Duodenal mucosa (tissue), 2 donors: ENCODE measurements at regions not wholly inside any gene's neighbourhood (a gene's known extent, or its start where the extent isn't known, plus 50 kb on each side); places are given as distances from the start of the nearest gene placed in this dataset.

ENCODE experiments used
- H3K27ac ChIP-seq: one replicate; pipeline ENCODE4 v1.7.0; 2013; ENCODE audit warnings: low read depth, low read length
- H3K27me3 ChIP-seq, 2 donors: one replicate each; pipeline ENCODE4 v1.7.0; 2013; ENCODE audit warnings: low read length in 2 of 2, control low read depth in 1 of 2; ENCODE audit not compliant: insufficient read depth in 2 of 2, control insufficient read depth in 1 of 2
- H3K36me3 ChIP-seq, 2 donors: one replicate each; pipeline ENCODE4 v1.7.0; 2013; ENCODE audit warnings: low read length in 2 of 2, control low read depth in 1 of 2; ENCODE audit not compliant: insufficient read depth in 2 of 2, control insufficient read depth in 1 of 2
- H3K4me1 ChIP-seq, 2 donors: one replicate each; pipeline ENCODE4 v1.7.0; 2013; ENCODE audit warnings: low read length in 2 of 2, control low read depth in 1 of 2; ENCODE audit not compliant: insufficient read depth in 2 of 2, control insufficient read depth in 1 of 2
- H3K4me3 ChIP-seq, 2 donors: one replicate each; pipeline ENCODE4 v1.7.0; 2013; ENCODE audit warnings: low read length in 2 of 2, low read depth in 1 of 2
- H3K9ac ChIP-seq, 2 donors: one replicate each; pipeline ENCODE4 v1.7.0; 2013; ENCODE audit warnings: low read length in 2 of 2, low read depth in 1 of 2
- H3K9me3 ChIP-seq, 2 donors: one replicate each; pipeline ENCODE4 v1.7.0; 2013; ENCODE audit warnings: low read length in 2 of 2, control low read depth in 1 of 2; ENCODE audit not compliant: control insufficient read depth in 1 of 2

DNA sequence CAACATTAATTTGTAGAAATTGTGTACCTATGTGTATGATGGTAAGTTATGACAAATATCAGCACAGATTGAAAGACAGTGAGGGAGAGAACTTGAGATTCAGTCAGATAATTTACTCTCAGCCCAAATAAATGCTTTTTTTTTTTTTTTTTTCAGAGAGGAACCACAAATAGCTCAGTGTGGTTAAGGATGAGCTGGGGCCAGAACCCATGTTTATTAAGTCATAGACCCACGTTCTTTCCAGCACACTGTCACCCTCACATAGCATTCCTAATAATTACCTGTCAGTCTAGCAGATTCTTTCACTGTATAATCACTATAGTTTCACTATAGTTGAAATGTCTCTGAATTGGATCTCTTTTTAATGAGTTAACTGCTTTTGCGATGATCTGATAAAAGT lies 246.1 kb downstream of the ZIC1 start:
- H3K27me3 ChIP-seq: no peaks in the 10 kb centered on the region
- no peak overlapping the region for H3K4me3 ChIP-seq
- H3K9me3 ChIP-seq: no peaks in the 10 kb centered on the region
- H3K27ac ChIP-seq: no peak overlapping the region
- no peaks in the 10 kb centered on the region for H3K36me3 ChIP-seq
- no peaks in the 10 kb centered on the region for H3K4me1 ChIP-seq
- no peak overlapping the region for H3K9ac ChIP-seq

DNA sequence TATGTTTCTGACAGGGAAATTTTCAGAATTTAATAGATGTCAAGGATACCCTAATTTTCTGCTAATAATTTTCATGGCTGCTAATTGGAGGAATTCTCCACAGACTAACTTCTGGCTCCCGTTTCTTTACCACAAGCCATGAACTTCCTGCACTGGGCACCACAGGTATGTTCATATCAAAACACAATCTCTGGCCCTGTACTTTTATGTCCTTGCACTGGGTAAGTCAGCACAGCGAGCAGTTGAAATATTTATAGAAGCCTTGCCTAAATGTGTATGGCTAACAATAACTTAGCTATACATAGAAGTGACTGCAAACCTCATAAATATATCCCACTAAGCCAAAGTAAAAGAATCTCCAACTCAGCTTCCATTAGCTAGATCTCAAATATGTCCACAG lies 246.9 kb downstream of the ZIC1 start:
- no peaks in the 10 kb centered on the region for H3K36me3 ChIP-seq
- H3K9me3 ChIP-seq: no peaks in the 10 kb centered on the region
- H3K4me3 ChIP-seq: no peak overlapping the region
- H3K27me3 ChIP-seq: no peaks in the 10 kb centered on the region
- no peaks in the 10 kb centered on the region for H3K4me1 ChIP-seq
- no peak overlapping the region for H3K27ac ChIP-seq
- H3K9ac ChIP-seq: no peak overlapping the region

GRCh38 chr3:147661916-147662315 lies 252.8 kb downstream of the ZIC1 start:
- Histone ChIP-seq H3K9ac (no peak overlapping the region), H3K36me3 (no peaks in the 10 kb centered on the region), H3K27me3 (no peaks in the 10 kb centered on the region), H3K27ac (no peak overlapping the region), H3K9me3 (no peaks in the 10 kb centered on the region), H3K4me3 (no peak overlapping the region), H3K4me1 (no peaks in the 10 kb centered on the region)

DNA sequence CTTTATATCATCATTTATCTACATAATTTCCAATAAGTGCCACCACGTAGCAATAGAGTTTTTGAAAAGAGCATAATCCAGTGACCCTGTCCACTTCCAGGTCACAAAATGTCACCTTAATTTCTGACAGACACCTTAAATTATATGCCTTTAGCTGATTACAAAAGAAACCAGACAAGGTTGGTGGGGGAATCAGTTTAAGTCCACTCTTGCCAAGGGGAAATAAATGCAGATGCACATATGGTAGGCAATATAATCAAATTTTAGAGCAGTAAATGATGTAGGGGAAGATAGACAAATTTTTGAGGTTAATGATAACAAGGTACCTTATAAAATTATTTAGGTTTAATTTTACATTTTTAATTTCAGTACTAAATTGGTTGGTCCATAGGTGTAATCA lies 253.5 kb downstream of the ZIC1 start:
- Histone ChIP-seq H3K4me1 (no peaks in the 10 kb centered on the region), H3K9me3 (no peaks in the 10 kb centered on the region), H3K9ac (no peak overlapping the region), H3K4me3 (no peak overlapping the region), H3K27me3 (no peaks in the 10 kb centered on the region), H3K36me3 (no peaks in the 10 kb centered on the region), H3K27ac (no peak overlapping the region)

DNA sequence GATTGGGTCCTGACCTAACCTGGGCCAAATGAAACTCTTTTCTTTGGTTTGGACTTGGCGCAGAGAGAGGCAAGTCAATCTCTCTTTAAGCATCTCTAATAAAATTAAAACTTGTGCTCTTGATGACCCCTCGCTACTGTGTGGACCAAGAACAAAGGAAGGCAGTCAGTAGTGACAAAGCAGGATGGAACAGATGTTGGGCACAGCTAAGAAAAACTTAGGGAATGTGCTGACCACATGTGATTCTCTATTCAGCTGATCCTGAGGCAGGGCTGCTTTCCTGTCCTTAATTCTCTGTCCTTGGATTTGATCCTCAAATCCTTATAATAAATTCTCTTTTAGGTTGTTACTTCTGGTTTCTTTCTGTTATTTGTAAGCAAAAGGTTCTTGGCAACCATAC lies 259.9 kb downstream of the ZIC1 start:
- Histone ChIP-seq H3K4me1 (no peaks in the 10 kb centered on the region), H3K9me3 (no peaks in the 10 kb centered on the region), H3K9ac (no peak overlapping the region), H3K27ac (no peak overlapping the region), H3K36me3 (no peaks in the 10 kb centered on the region), H3K4me3 (no peak overlapping the region), H3K27me3 (no peaks in the 10 kb centered on the region)

DNA sequence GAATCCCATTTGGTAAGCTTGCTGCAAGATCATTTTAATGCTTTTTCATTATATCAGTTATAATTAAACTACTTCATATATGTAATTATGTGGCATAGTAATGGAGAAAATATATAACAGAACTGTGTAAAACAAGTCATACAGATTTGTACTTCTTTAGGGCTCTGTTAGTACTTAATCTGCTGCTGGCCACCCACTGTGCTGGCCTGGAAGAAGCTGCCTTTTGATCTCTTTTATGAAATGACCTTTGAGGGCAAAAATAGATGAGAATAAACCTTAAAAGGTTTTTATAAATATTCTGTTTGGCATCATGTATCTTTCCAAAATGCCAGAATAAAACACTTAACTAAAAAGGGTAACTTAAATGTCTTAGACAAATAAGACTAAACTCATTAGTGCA lies 262.9 kb downstream of the ZIC1 start:
- H3K27ac ChIP-seq: no peak overlapping the region
- no peak overlapping the region for H3K9ac ChIP-seq
- H3K4me1 ChIP-seq: no peaks in the 10 kb centered on the region
- H3K36me3 ChIP-seq: no peaks in the 10 kb centered on the region
- no peaks in the 10 kb centered on the region for H3K9me3 ChIP-seq
- no peaks in the 10 kb centered on the region for H3K27me3 ChIP-seq
- H3K4me3 ChIP-seq: no peak overlapping the region

GRCh38 chr3:147672436-147672835 lies 263.3 kb downstream of the ZIC1 start:
- no peaks in the 10 kb centered on the region for H3K27me3 ChIP-seq
- no peak overlapping the region for H3K27ac ChIP-seq
- H3K4me3 ChIP-seq: no peak overlapping the region
- H3K4me1 ChIP-seq: no peaks in the 10 kb centered on the region
- H3K9me3 ChIP-seq: no peaks in the 10 kb centered on the region
- H3K9ac ChIP-seq: no peak overlapping the region
- no peaks in the 10 kb centered on the region for H3K36me3 ChIP-seq

- Histone ChIP-seq H3K27me3 (no peaks in the 10 kb centered on the region), H3K4me1 (no peaks in the 10 kb centered on the region), H3K9ac (no peak overlapping the region), H3K4me3 (no peak overlapping the region), H3K36me3 (no peaks in the 10 kb centered on the region), H3K27ac (no peak overlapping the region), H3K9me3 (no peaks in the 10 kb centered on the region)
These were observed 266.6 kb downstream of the ZIC1 start for GRCh38 chr3:147675761-147676160.

DNA sequence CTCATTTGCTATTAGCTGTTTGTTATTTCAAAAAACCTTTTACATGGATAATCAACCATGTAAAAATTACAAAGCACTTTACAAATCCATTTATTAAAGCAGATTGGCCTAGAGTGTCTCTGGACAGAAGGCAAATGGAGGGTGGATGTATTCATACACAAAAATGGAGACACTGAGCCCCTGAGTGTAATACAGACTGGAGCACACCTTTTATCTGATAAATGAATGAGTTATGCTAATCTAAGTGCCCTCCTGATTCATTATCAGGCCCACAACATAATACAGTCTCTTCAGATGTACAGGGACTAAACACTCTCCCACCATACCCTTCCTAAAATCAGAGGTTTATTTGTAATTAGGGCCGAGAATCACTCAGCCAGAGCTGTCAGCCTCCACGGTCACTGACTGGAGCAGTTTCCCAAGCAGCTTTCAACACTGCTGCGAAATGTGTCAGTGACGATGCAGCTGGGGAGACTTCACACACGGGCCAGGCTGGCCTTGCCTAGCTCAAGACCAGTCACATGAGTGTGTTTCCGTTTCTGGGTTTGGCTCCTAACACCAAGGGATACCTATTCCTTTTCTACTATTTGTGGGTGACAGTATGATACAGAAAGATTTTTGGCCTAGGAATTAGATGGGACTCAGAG lies 271.8 kb downstream of the ZIC1 start:
- Histone ChIP-seq H3K4me1 (no peaks in the 10 kb centered on the region), H3K9me3 (no peaks in the 10 kb centered on the region), H3K9ac (no peak overlapping the region), H3K36me3 (no peaks in the 10 kb centered on the region), H3K4me3 (no peak overlapping the region), H3K27ac (no peak overlapping the region), H3K27me3 (no peaks in the 10 kb centered on the region)

DNA sequence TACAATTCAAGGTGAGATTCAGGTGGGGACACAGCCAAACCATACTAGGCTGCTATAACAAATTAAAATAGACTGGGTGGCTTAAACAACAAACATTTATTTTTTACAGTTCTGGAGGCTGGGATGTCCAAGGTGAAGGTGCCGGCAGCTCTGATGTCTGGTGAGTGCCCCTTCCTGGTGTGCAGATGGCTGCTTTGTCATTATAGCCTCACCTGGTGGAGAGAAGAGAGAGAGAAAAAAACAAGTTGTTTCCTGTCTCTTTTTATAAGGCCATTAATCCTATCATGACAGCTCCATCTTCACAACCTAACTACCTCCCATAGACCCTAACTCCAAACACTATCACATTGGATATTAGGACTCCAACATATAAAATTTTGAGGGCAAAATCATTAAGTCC lies 279.7 kb downstream of the ZIC1 start:
- no peaks in the 10 kb centered on the region for H3K4me1 ChIP-seq
- no peaks in the 10 kb centered on the region for H3K27me3 ChIP-seq
- no peak overlapping the region for H3K9ac ChIP-seq
- H3K36me3 ChIP-seq: no peaks in the 10 kb centered on the region
- no peaks in the 10 kb centered on the region for H3K9me3 ChIP-seq
- no peak overlapping the region for H3K27ac ChIP-seq
- H3K4me3 ChIP-seq: no peak overlapping the region
